Suppressor macrophage treated with lipopolysaccharide for 1 hour (primary cell): ENCODE measurements at regions not wholly inside any gene's neighbourhood (a gene's known extent, or its start where the extent isn't known, plus 50 kb on each side); places are given as distances from the start of the nearest gene placed in this dataset.
"Not testable (repeated sequence)": the region's sequence is repeated elsewhere in the genome, so short reads cannot be mapped to it uniquely, and the experiment has no call there.

ENCODE experiments used
- DNase-seq, 3 donors: peaks; one replicate each; pipeline ENCODE4 v3.0.0-alpha.2; 2020 to 2022

GRCh38 chr5:136615251-136616119, 250.1 kb upstream of the TRPC7 start:
- no peak for DNase-seq

- DNase-seq: no peak
These were observed 247.9 kb upstream of the TRPC7 start for GRCh38 chr5:136613230-136613629.

- DNase-seq: no peak
These were observed 240.3 kb upstream of the TRPC7 start for GRCh38 chr5:136605638-136606037.

GRCh38 chr5:136600306-136600705, 235.0 kb upstream of the TRPC7 start:
- DNase-seq: no peak

GRCh38 chr5:136598802-136599404, 233.6 kb upstream of the TRPC7 start:
- DNase-seq: no peak

GRCh38 chr5:136594416-136594815, 229.1 kb upstream of the TRPC7 start:
- no peak for DNase-seq

- no peak for DNase-seq
These were observed 225.2 kb upstream of the TRPC7 start for GRCh38 chr5:136590581-136590980.

- DNase-seq: no peak
These were observed 220.9 kb upstream of the TRPC7 start for GRCh38 chr5:136586196-136586595.

- DNase-seq: no peak
These were observed 219.1 kb upstream of the TRPC7 start for GRCh38 chr5:136584474-136584873.

GRCh38 chr5:136579238-136579637, 213.9 kb upstream of the TRPC7 start:
- DNase-seq: no peak

GRCh38 chr5:136569875-136570274, 204.5 kb upstream of the TRPC7 start:
- not testable (repeated sequence) for DNase-seq

GRCh38 chr5:136565457-136565856, 200.1 kb upstream of the TRPC7 start:
- DNase-seq: not testable (repeated sequence)

GRCh38 chr5:136565050-136565449, 199.7 kb upstream of the TRPC7 start:
- not testable (repeated sequence) for DNase-seq

GRCh38 chr5:136564431-136564830, 199.1 kb upstream of the TRPC7 start:
- DNase-seq: not testable (repeated sequence)

GRCh38 chr5:136563489-136563888, 198.1 kb upstream of the TRPC7 start:
- DNase-seq: no peak

GRCh38 chr5:136560126-136560525, 194.8 kb upstream of the TRPC7 start:
- DNase-seq: no peak

- no peak for DNase-seq
These were observed 194.3 kb upstream of the TRPC7 start for GRCh38 chr5:136559651-136560050.

GRCh38 chr5:136547096-136547495, 181.8 kb upstream of the TRPC7 start:
- DNase-seq: not testable (repeated sequence)

GRCh38 chr5:136546441-136546840, 181.1 kb upstream of the TRPC7 start:
- DNase-seq: not testable (repeated sequence)

GRCh38 chr5:136545031-136545430, 179.7 kb upstream of the TRPC7 start:
- not testable (repeated sequence) for DNase-seq

GRCh38 chr5:136538534-136538933, 173.2 kb upstream of the TRPC7 start:
- no peak for DNase-seq

GRCh38 chr5:136529081-136529480, 163.7 kb upstream of the TRPC7 start:
- no peak for DNase-seq

GRCh38 chr5:136528481-136529030, 163.2 kb upstream of the TRPC7 start:
- DNase-seq: no peak

GRCh38 chr5:136527311-136527710, 162.0 kb upstream of the TRPC7 start:
- DNase-seq: no peak
